Upper lobe of right lung (tissue), 1 donor: ENCODE measurements at regions not wholly inside any gene's neighbourhood (a gene's known extent, or its start where the extent isn't known, plus 50 kb on each side); places are given as distances from the start of the nearest gene placed in this dataset.

ENCODE experiments used
- ATAC-seq: fragments of 200-7000 bp; cut with Tn5 transposase; one replicate; pipeline ENCODE4 v1.9.1; 2020; ENCODE audit warnings: mild to moderate bottlenecking, moderate library complexity
- DNase-seq: peaks from one replicate; pipeline ENCODE4 v3.0.0-alpha.2; 2020
- H3K27ac ChIP-seq: fragments of 200-600 bp; one replicate; pipeline ENCODE4 v1.8.0; 2022
- H3K27me3 ChIP-seq: fragments of 200-600 bp; one replicate; pipeline ENCODE4 v1.8.0; 2022; ENCODE audit warnings: mild to moderate bottlenecking
- H3K36me3 ChIP-seq: fragments of 200-600 bp; one replicate; pipeline ENCODE4 v1.8.0; 2022
- H3K4me1 ChIP-seq: fragments of 200-600 bp; one replicate; pipeline ENCODE4 v1.8.0; 2022
- H3K4me3 ChIP-seq: fragments of 200-600 bp; one replicate; pipeline ENCODE4 v1.8.0; 2022; ENCODE audit warnings: mild to moderate bottlenecking
- H3K9me3 ChIP-seq: fragments of 200-600 bp; one replicate; pipeline ENCODE4 v1.8.0; 2022
- intact Hi-C: fragments of 100-400 bp; cut with DNase I; formaldehyde crosslinking; loops from one replicate; pipeline ENCODE4 v1.11.0; 2022
- TF ChIP-seq, protein P1 (sequence below): fragments of 200-600 bp; IDR thresholded peaks from one replicate; pipeline ENCODE4 v1.8.0; 2022; ENCODE audit warnings: antibody characterized with exemption
- donor health status: DM: no; HTN: yes; CAD: no; lungs with severe emphysema.

GRCh38 chr20:39784693-39785092 is 822.5 kb downstream of the DHX35 start:
- Histone ChIP-seq H3K36me3 (no peaks in the 10 kb centered on the region), H3K27me3 (no peaks in the 10 kb centered on the region), H3K4me3 (no peak overlapping the region), H3K9me3 (no peaks in the 10 kb centered on the region), H3K4me1 (no peaks in the 10 kb centered on the region), H3K27ac (no peak overlapping the region)
- intact Hi-C loops, result no loop called here
- DNase-seq (no peak), ATAC-seq (no peak)
- TF ChIP-seq, protein P1, sequence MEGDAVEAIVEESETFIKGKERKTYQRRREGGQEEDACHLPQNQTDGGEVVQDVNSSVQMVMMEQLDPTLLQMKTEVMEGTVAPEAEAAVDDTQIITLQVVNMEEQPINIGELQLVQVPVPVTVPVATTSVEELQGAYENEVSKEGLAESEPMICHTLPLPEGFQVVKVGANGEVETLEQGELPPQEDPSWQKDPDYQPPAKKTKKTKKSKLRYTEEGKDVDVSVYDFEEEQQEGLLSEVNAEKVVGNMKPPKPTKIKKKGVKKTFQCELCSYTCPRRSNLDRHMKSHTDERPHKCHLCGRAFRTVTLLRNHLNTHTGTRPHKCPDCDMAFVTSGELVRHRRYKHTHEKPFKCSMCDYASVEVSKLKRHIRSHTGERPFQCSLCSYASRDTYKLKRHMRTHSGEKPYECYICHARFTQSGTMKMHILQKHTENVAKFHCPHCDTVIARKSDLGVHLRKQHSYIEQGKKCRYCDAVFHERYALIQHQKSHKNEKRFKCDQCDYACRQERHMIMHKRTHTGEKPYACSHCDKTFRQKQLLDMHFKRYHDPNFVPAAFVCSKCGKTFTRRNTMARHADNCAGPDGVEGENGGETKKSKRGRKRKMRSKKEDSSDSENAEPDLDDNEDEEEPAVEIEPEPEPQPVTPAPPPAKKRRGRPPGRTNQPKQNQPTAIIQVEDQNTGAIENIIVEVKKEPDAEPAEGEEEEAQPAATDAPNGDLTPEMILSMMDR, result no peak

GRCh38 chr20:39778847-39779604 is 816.9 kb downstream of the DHX35 start:
- ATAC-seq, result no peak
- no peaks in the 10 kb centered on the region for H3K4me1 ChIP-seq
- H3K36me3 ChIP-seq, result no peaks in the 10 kb centered on the region
- intact Hi-C loops, result no loop called here
- no peak overlapping the region for H3K27ac ChIP-seq
- H3K4me3 ChIP-seq, result no peak overlapping the region
- no peaks in the 10 kb centered on the region for H3K9me3 ChIP-seq
- no peaks in the 10 kb centered on the region for H3K27me3 ChIP-seq
- TF ChIP-seq, protein P1, result no peak
- no peak for DNase-seq

DNA sequence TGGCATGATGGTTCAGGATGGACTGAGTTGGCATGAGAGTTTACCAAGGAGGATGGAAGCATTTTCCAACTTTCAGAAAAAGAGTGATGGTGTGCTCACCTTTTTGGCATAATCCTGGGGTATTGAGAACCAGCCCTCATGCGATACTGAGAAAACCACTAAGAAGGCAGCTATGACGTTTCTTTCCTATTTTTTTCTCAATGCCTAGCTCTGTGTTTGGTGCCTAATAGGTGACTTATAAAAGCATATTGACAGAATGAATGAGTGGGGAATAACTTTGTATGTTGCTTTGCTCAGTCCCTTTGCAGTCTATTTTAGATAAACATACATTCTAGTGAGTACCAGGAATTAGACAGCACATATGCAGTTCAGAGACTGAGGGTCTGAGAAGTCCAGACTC is 816.3 kb downstream of the DHX35 start:
- ATAC-seq (no peak), DNase-seq (no peak)
- Histone ChIP-seq H3K27ac (no peak overlapping the region), H3K9me3 (no peaks in the 10 kb centered on the region), H3K4me3 (no peak overlapping the region), H3K4me1 (no peaks in the 10 kb centered on the region), H3K36me3 (no peaks in the 10 kb centered on the region), H3K27me3 (no peaks in the 10 kb centered on the region)
- intact Hi-C loops, result no loop called here
- TF ChIP-seq, protein P1, result no peak

DNA sequence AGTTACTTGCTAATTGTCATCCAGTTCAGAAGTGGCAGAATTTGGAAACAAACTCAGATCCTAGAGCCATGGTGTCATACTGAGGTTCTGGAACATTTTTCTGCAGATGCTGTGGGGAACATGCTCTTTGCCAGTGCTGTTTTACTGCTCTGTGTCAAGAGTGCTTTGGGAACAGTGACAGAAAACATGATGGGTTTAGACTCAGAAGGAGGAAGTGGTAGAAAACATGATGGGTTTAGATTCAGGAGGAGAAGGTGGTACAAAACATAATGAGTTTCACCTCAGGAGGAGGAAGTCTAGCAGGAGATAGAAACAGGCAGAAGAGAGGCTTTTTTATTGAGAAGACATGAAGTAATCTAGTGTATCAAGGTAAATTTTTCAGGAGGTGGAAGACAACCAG is 815.5 kb downstream of the DHX35 start:
- DNase-seq (no peak), ATAC-seq (no peak)
- Histone ChIP-seq H3K4me1 (no peaks in the 10 kb centered on the region), H3K27me3 (no peaks in the 10 kb centered on the region), H3K4me3 (no peak overlapping the region), H3K27ac (no peak overlapping the region), H3K36me3 (no peaks in the 10 kb centered on the region), H3K9me3 (no peaks in the 10 kb centered on the region)
- intact Hi-C loops, result no loop called here
- TF ChIP-seq, protein P1, result no peak

GRCh38 chr20:39775110-39775509 is 813.0 kb downstream of the DHX35 start:
- no peak for DNase-seq
- Histone ChIP-seq H3K27ac (no peak overlapping the region), H3K4me1 (no peaks in the 10 kb centered on the region), H3K27me3 (no peaks in the 10 kb centered on the region), H3K9me3 (no peaks in the 10 kb centered on the region), H3K4me3 (no peak overlapping the region), H3K36me3 (no peaks in the 10 kb centered on the region)
- ATAC-seq, result no peak
- TF ChIP-seq, protein P1, result no peak
- intact Hi-C loops, result no loop called here
